NCI-H187 treated with DMSO at 0.1 percent for 48 hours (cell line): ENCODE measurements at regions not wholly inside any gene's neighbourhood (a gene's known extent, or its start where the extent isn't known, plus 50 kb on each side); places are given as distances from the start of the nearest gene placed in this dataset.

Experiments
- DNase-seq: peaks from one replicate; lab custom pipeline; 2025; lab: John Stamatoyannopoulos, UW

GRCh38 chr12:91622981-91623380 is 440.4 kb upstream of the DCN start:
- DNase-seq: no peak

GRCh38 chr12:91622037-91622436 is 439.4 kb upstream of the DCN start:
- DNase-seq: no peak

GRCh38 chr12:91620992-91621391 is 438.4 kb upstream of the DCN start:
- DNase-seq: no peak

- DNase-seq: no peak
Observed at GRCh38 chr12:91620422-91620821, 437.8 kb upstream of the DCN start.

DNA sequence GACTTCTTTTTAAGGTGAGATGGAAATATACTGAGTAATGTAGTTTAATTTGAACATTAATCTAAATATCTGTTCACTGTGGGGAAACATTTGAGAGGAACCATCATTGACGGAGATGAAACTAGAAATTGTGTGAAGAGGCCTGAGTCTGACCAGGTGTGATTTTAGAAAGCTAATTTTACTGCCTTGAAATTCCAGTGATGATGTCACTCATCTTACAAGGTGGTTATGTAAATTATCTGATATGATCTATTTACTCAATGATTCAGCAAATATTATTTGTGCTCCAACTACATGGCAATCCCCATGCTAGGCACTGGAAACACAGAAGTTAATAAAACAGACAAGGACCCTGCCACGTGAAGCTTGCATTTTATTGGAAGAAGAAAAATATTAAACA is 435.7 kb upstream of the DCN start:
- DNase-seq: no peak

DNA sequence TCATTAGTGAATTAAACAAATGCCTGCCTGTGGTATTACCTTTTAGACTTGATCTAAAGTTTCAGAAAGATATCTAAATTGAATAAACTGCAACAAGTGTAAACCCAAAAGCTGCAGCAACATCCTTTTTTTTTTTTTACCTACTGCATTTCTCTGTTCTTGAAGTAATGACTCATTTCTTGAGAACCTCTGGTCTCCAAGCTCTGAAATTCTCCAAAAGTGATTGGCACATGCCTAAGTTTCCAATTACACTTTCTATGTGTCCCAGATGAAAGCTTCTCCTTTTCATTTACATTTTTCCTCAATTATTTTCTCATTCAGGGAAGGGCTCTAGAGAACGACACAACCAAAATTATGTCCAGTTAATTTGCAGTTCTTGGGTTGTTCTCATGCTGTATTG is 435.2 kb upstream of the DCN start:
- no peak for DNase-seq

GRCh38 chr12:91616416-91616815 is 433.8 kb upstream of the DCN start:
- DNase-seq: no peak

- no peak for DNase-seq
Observed at GRCh38 chr12:91613223-91613779, 430.7 kb upstream of the DCN start.

GRCh38 chr12:91610561-91610960 is 427.9 kb upstream of the DCN start:
- no peak for DNase-seq

DNA sequence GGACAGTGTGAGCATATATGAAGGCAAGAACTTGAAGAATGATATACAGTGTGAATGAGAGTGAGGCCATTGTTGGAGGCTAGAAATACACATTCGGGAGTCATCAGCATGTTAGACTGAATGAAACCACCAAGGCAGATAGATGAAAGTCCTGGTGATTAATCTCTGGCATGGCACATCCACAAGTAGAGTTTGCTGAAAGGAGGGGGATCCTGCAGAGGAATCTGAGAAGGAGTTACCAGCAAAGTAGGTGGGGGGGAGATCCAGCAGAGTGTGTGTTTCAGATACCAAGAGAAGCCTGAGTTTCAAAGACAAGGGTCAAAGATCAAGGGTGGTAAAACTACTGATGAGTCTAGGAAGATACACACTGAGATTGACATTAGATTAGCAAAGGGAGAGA is 426.7 kb upstream of the DCN start:
- no peak for DNase-seq

DNA sequence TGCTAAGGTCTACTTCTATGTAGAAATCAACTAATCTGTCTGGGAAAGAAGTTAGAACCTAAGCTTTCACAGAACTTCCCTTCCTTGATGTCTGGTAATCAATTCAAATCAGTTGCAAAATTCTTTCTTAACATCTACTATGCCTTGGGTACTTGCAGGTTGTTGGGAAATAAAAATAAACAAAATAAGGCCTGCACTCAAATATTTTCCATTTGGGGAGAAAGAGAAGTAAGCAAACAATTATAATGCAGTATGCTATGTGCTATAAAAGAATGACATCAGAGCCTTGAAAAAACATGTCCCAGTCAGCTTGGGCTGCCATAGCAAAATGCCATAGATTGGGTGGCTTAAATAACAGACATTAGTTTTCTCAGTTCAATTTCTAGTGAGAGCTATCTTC is 425.9 kb upstream of the DCN start:
- no peak for DNase-seq

DNA sequence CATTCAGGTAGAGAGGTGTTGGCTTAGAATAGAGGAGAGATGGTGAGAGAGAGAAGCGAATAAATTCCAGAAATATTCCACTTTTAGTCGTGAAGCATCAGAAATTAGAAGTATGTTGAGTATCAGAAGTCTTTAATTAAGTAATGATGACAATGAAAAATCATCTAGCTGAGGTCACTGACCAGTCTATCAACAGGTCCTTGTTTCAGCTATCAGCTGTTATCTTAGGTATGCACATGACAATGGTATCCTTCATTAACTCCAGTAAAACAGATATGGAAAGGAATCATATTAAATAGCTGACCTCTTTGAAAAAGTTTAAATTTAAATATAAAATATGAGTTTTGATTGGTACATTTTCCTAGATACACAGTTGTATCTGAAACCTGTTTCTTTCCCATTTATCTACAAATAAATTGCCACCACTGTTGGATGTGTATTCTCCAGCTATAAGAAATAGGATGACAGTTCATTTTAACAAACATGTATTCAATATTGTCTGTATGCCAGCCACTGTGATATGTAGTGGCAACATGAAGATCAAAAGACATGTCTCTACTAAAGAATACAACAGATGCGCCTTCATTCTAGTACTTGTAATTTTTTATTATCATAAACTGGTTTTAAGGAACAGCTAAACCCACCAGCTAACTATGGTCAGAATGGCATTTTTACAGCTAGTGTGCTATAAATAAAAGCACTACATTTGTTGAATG is 424.2 kb upstream of the DCN start:
- DNase-seq: no peak

- DNase-seq: no peak
Observed at GRCh38 chr12:91604897-91605296, 422.3 kb upstream of the DCN start.

- no peak for DNase-seq
Observed at GRCh38 chr12:91603060-91603459, 420.4 kb upstream of the DCN start.

DNA sequence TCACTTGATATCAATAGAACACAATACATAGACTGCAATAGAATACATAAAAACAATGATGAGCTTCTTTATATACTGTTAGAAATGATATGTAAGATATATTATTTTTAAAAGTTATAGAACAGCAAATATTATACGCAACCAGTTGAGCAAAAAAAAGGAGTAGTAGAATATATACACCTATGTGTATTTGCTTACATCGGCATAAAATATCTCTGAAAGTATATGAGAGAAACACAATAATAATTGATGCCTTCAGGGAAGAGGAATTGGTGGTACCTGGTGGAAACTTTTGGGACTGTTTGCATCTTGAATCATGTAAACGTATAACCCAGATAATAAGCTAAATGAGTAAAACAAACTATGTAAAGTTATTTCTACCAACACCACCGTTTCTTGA is 418.4 kb upstream of the DCN start:
- DNase-seq: no peak

GRCh38 chr12:91594715-91595114 is 412.1 kb upstream of the DCN start:
- no peak for DNase-seq

GRCh38 chr12:91591639-91591987 is 409.0 kb upstream of the DCN start:
- DNase-seq: no peak

GRCh38 chr12:91590966-91591638 is 408.5 kb upstream of the DCN start:
- no peak for DNase-seq

DNA sequence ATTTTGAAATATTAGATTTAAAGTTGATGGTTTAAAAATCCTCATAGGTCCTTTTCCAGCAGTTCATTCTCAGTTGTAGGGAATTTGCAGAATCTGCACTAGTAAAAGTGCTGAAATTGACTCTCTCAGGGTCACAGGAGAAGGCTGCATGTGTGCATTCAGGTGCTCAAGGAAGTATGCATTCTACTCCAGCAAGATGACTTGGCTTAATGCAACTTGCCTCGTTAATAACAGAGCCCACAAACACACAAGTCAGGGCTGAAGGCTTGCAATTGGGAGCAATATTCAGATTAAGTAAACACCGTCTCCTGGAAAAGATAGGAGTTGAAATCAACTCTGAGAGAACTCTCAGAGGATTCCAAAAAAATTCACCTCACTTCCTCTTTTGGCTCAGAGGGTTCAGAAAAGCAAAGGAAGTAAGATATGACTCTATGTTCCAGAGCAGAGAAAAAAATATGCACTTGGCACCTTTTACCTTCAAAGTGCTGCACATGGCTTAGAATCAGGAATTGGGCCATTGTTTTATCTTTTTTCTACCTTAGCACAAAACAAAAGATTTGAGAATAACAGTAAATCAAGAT is 406.3 kb upstream of the DCN start:
- DNase-seq: no peak

DNA sequence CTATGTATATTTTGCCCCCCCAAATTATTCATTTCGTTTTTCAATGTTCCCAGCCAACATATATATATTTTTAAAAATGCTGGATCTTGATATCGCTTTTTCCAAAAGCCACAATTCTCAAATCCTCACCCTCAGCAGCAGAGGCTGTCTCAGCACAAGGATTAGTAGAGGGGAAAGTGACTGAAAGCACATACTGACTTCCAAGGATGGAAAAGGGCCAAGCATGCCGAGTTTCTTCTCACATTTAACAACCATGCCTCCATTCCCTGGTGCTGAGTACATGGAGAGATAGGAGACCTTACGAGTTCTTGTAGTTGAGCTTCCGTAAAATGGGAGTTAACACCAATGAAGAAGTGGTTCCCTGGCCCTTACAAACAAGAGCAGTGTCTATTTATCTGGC is 403.4 kb upstream of the DCN start:
- no peak for DNase-seq

- DNase-seq: no peak
Observed at GRCh38 chr12:91582811-91583210, 400.2 kb upstream of the DCN start.

DNA sequence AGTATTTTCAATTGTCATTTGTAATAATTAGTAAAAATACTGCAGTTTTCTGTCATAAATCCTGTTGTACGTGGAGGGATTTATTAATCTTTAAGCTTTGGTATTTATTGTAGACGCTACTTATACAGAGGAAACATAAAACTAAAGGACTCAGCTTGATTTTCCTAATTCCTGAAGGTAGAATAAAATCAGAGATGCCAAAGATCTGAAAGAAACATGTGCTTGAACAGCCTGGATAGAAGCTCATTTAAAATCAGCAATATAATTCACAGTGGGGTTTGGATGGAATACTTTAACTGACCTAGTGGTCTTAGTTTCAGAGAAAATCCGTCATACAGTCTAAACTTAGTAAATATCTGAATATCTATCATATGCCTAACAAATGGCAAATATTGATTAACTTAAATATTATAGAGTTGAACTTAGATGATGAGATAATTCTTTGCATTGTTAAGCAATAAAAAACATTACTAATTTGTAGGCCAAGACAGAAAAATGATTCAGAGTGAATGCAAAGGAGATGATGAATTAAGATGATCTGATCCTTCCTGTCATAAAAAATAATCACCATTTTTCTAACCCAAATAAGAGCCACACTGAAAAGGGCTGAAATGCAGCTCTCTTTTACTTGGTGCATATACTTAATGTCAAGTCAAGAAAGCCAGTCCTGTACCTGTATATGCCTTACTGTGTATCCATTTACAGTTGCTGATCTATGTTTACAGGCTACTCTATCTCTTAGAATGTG is 397.1 kb upstream of the DCN start:
- no peak for DNase-seq
